ENCODE measurements at regions not wholly inside any gene's neighbourhood (a gene's known extent, or its start where the extent isn't known, plus 50 kb on each side); places are given as distances from the start of the nearest gene placed in this dataset.

GRCh38 chr1:216927633-216928032, 204.4 kb upstream of the ESRRG start:
- no peak for TF ChIP-seq CTCF (IDR thresholded peaks at IDR 0.05; ENCODE audit: low read depth, low read length)

GRCh38 chr1:216926720-216927510, 203.7 kb upstream of the ESRRG start:
- H3K4me3 ChIP-seq (ENCODE audit: low read depth, low read length), result no peak overlapping the region
- TF ChIP-seq CTCF (IDR thresholded peaks at IDR 0.05; ENCODE audit: low read depth, low read length), result no peak

More at GRCh38 chr1:216927633-216928032, 204.4 kb upstream of the ESRRG start:
- no peak overlapping the region for H3K4me3 ChIP-seq (ENCODE audit: low read depth, low read length)

- no peak for TF ChIP-seq CTCF (IDR thresholded peaks at IDR 0.05; ENCODE audit: low read depth, low read length)
- H3K4me3 ChIP-seq (ENCODE audit: low read depth, low read length), result no peak overlapping the region
These were observed 202.9 kb upstream of the ESRRG start for GRCh38 chr1:216925962-216926625.

GRCh38 chr1:216924732-216925131, 201.5 kb upstream of the ESRRG start:
- TF ChIP-seq CTCF (IDR thresholded peaks at IDR 0.05; ENCODE audit: low read depth, low read length), result no peak
- H3K4me3 ChIP-seq (ENCODE audit: low read depth, low read length), result no peak overlapping the region

GRCh38 chr1:216923601-216924000, 200.4 kb upstream of the ESRRG start:
- TF ChIP-seq CTCF (IDR thresholded peaks at IDR 0.05; ENCODE audit: low read depth, low read length), result no peak

GRCh38 chr1:216922406-216922805, 199.2 kb upstream of the ESRRG start:
- TF ChIP-seq CTCF (IDR thresholded peaks at IDR 0.05; ENCODE audit: low read depth, low read length), result no peak
- no peak overlapping the region for H3K4me3 ChIP-seq (ENCODE audit: low read depth, low read length)

More at GRCh38 chr1:216923601-216924000, 200.4 kb upstream of the ESRRG start:
- H3K4me3 ChIP-seq (ENCODE audit: low read depth, low read length), result no peak overlapping the region

GRCh38 chr1:216921866-216922265, 198.6 kb upstream of the ESRRG start:
- no peak for TF ChIP-seq CTCF (IDR thresholded peaks at IDR 0.05; ENCODE audit: low read depth, low read length)
- no peak overlapping the region for H3K4me3 ChIP-seq (ENCODE audit: low read depth, low read length)

Data from WI38 (cell line).